ENCODE measurements at regions not wholly inside any gene's neighbourhood (a gene's known extent, or its start where the extent isn't known, plus 50 kb on each side); places are given as distances from the start of the nearest gene placed in this dataset.
A peak's percentile ranks its signal among the peaks of the same experiment; 100 is the strongest.

DNA sequence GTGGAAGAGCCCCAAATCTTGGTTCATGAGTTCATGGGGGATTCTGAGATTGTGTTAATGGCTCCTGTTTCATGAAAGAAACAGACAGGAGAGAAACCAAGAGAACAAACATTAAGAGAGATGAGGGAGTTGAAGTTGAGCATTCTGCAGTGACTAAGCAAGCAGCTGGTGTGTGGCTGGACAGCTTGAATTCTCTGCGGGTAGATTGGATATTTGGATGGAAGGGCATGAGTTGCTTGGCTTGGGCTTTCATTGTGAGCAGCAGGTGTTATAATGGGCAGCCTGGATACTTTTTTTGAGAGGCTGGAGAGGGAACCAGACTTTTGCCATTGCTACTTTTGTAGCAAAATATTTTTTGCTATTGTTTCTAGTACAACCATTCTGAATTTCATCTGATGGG lies 346.8 kb upstream of the SATB1 start:
- no peak for DNase-seq

DNA sequence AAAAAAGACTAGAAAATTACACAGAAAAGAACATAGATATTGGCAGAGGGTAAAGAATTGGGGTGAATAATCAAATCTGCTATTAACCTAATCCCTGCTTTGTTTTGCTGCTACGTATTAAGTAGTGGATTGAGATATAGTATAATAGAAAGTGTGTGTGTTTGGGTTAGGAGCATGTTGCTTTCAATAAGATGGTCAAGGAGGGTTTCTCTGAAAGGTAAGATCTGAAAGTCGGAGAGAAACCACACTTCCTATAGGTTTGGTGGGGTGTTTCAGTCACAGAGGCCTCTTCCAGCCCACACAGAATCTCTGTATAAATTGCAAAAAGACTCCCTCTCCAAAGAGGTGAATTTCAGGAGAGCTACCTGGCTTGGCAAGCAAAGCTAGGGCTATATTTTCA lies 345.7 kb upstream of the SATB1 start:
- no peak for DNase-seq

GRCh38 chr3:18767756-18768303 lies 342.7 kb upstream of the SATB1 start:
- no peak for DNase-seq

DNA sequence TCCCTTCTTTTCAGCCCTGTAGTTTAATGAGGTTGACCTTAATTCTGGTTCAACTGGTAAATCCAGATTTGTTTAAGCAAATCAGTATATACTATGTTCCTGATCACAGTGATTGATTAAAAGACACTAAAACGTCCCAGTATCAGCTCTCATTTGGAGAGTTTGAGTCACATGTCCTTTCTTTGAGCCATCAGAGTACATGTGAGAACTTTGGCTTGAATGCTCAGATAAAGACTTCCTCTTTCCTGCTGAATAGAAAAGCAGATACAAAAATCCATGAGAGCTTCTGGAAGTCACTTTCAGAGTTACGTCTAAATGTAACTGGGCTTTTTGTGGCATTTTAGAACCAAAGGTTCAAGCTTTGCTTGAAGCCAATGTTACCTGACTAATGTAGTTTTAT lies 341.8 kb upstream of the SATB1 start:
- no peak for DNase-seq

DNA sequence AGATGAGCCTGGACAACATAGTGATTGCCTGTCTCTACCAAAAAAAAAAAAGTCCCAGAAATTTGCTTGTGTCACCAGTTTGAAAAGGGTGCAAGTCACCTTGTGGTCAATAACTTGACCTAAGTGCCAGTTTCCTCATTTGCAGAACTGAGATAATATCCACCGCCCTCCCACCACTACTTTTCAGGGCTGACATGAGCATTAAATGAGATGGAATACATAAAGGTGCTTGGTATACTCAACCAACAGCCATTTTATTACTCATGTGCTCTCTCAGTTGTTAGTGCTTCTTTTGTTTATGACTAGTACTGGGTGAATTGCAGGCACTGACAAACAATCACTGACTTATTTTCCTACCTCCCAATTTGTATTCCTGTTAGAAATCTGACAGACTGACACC lies 340.5 kb upstream of the SATB1 start:
- DNase-seq, result no peak

- DNase-seq, result no peak
Measured at GRCh38 chr3:18765161-18765560, 340.0 kb upstream of the SATB1 start.

DNA sequence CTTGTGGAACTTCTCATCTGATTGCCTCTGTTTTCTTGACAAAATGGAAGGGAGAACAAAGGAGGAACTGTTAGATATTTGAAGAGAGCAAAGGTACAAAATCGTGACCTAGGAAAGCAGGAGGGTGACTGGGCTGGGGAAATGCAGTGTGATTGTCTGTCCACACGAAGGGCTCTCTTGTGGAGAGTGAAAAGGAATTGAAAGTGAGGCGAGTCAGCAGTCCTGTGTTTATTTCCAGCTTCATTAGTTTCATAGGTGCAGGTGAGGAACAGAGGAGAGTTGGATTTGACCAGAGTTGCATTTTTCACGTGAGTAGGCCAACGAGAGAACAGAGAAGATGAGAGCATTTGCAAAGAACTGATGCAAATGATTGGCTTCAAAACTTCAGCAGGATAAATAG lies 336.4 kb upstream of the SATB1 start:
- no peak for DNase-seq

- DNase-seq, result peak in 1 of 2 donors; percentile 24
Measured at GRCh38 chr3:18758047-18758704, 333.0 kb upstream of the SATB1 start.

DNA sequence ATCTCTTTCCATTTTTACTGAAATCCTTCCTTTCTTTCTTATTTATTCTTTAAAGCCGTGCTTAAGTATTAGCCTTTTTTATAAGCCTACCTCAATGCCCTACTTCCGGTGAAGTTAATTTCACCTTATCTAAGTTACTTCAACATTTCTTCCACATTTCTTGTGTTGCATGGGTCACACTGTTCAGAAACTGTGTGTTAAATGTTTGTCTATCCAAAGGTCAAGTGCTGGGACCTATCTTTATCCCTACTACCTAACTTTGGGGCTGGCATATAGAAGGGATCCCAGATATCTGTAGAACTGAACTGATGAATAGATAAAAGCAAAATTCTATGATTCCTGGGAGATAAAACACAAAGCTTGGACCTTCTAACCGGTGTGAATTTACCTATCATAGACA lies 332.3 kb upstream of the SATB1 start:
- no peak for DNase-seq

DNA sequence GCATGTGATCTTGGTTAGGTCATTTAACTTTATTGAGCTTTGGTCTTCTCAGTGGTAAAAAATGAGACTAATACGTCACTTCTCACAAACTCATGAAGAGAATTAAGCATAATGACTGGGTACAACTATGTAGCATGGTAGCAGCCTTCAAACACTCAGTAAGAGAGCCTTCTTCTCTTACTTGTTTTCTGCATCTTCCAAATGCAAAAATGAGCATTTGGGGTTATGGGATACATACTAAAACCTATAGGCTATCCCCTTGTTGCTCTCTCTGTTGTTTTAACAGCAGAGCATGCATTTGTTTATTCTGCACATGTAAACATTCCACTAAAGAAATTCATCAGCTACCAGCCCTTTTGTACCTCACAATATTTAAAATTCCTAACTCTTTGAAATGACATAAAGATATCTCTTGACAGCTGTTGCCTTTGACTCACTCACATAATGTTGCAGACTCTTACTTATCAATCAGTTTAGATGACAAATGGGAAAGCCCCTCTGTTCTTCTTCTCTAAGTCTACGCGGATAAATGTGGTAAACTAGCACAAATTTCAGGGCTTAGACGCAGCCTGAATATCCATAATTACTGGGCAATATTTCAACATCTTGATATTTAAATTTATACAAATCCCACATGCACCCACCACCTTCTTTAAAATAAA lies 327.3 kb upstream of the SATB1 start:
- no peak for DNase-seq

DNA sequence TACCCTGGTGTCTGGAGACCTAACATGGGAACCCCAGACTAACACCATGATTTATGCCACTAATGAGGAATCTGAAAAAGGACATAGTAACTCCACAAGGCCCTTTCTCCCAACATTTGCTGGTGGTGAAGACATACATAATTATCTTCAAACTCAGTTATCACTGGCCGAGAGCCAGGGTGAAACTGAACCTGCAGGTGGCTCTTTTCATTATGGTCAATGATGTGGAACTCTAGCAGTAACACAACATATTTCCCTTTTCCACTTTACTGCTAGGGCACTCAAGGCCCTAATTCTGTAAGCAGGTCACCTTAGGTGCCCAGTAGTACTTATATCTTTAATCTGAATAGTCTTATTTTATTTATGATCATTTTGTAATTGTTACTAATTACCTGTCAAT lies 326.4 kb upstream of the SATB1 start:
- DNase-seq, result no peak

DNA sequence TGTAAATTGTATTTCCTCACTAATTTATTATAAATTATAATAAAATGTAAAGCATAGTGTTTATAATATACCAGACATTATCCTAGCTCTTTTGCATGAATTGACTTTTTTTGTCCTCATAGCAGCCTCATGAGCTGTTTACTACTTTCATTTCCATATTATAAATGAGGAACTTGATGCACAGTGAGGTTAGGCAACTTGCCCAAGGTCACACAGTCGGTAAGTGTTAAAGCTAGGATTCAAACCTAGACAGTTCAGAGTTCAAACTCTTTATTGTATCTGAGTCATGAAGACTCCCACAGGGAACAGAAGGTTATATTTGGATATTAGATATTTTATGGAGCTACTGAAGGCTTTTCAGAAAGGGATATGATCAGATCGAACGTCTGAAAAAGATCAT lies 322.2 kb upstream of the SATB1 start:
- DNase-seq, result no peak

- DNase-seq, result no peak
Measured at GRCh38 chr3:18745472-18745871, 320.3 kb upstream of the SATB1 start.

DNA sequence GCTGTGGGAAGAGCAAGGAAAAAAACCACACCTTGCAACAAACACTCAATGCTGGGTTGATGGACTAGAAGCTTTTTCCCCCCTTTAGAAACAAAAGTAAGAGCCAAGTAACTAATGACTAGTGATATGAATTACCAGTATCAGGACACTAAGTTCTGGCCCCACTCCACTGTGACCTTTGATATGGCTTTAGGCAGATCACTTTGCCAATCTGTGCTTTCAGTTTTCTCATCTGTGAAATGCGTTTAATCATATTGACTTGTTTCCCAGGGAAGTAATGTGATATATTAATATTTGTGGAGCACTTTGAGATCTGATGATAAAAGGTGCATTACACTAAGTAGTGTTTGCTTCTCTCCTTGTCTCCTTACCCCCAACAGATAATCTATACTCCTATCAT lies 319.3 kb upstream of the SATB1 start:
- DNase-seq, result no peak

DNA sequence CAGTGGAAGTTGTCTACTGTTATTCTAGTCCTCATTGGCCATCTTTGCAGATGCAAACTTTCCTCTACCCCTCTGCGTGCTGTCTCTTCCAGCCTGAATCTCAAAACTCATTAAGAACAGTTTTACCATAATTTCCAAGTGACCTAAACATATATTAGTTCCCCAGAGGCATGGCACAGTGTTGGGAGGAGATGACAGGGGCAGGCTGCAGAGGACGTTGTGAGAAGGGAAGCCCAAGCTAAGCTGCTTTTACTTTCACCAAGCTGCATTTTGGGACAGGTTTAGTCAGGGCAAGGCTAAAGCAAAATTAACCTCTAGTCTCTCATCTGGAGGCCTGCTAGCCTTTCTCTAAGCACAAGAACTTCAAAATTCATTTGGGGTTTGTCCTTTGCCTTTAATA lies 318.6 kb upstream of the SATB1 start:
- peak in 1 of 2 donors; percentile 22 for DNase-seq

DNA sequence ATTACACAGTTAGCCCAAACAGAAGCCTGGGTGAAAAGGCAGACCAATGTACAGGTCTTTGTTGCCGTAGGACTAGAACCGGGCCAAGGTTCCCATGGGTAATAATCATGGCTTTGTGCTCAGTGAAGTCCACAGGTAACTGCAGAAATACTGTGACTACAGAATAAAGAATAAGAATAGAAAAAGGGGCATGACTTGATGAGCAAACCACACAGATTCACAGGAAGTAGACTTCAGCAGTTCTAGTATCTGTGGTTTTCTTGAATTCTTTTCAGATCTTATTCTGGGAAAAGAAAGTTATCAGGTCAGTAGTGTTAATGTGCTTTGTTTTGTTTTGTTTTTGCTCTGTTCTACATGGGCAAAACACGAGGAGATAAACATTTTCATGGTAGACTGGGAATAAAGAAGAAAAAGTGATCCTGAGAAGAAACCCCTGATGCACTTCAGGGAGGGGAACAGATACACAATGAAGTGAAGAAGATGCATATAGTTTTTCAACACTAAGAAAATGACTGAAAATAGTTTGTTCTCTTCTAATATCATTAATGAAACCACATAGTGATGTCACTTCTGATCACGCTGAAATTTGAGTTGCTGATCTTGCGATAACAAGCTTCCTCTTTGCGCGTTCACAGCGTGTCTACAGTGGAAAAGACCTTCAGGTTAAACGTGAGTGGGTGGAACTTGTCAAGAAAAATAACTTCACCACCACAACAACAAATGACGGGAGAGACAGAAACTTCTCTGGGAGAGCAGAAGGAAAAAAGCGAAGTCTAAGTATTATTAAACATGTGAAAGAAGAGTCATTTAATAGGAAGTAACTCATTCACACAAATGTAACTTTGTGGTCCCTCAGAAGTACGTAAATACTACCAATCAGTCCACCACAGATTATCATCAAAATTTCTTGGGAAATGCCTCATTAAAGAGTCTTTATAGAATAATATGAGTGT lies 315.8 kb upstream of the SATB1 start:
- DNase-seq, result peak; percentile 56 to 65

GRCh38 chr3:18739099-18739433 lies 313.9 kb upstream of the SATB1 start:
- no peak for DNase-seq

- no peak for DNase-seq
Measured at GRCh38 chr3:18738393-18739098, 313.4 kb upstream of the SATB1 start.

- DNase-seq, result no peak
Measured at GRCh38 chr3:18735005-18735404, 309.9 kb upstream of the SATB1 start.

DNA sequence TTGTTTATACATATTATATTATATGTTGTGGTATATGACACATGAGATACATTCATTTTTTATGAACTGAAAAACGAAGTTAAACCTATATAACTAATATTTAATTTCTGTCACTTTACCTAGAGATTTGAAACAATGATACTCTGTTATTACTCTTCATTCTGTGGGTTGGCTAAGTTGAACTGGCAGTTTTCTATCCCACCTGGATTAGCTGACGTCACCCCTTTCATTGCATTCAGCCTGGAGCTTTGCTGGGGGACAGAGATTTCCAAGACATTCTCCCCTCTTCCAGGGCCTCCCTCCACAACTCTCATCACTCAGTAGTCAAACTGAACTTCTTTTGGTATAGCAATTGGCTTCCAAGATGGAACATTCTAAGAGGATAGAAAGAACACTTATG lies 309.2 kb upstream of the SATB1 start:
- DNase-seq, result no peak

DNA sequence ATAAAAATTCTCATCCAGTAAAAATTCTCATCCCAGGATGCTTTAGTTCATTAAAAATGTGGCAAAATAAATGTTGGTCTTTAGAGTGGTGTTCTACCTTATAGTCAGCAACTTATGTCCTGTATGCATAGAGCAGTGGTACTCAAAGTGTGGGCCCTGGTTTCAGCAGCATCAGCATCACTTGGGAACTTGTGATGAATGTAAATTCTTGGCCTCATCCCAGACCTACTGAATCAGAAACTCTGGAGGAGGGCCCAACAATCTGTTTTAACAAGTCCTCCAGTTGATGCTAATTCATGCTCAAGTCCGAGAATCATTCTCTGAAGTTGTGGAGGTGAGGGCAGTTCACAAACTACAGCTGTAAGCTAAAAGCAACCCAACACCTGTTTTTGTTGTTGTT lies 307.3 kb upstream of the SATB1 start:
- no peak for DNase-seq

- DNase-seq, result no peak
Measured at GRCh38 chr3:18730491-18730890, 305.4 kb upstream of the SATB1 start.

GRCh38 chr3:18729671-18730070 lies 304.5 kb upstream of the SATB1 start:
- no peak for DNase-seq

Data from stimulated activated CD4-positive, alpha-beta T cell treated with anti-CD3 and anti-CD28 coated beads, Interleukin-2, amount 100 ng/mL, for 24 hours (primary cell).